ENCODE measurements at regions not wholly inside any gene's neighbourhood (a gene's known extent, or its start where the extent isn't known, plus 50 kb on each side); places are given as distances from the start of the nearest gene placed in this dataset.

GRCh38 chr3:1717524-1717923 is 381.1 kb upstream of the CNTN4 start:
- TF ChIP-seq POLR2A (IDR thresholded peaks at IDR 0.05): no peak
- TF ChIP-seq, protein P1, sequence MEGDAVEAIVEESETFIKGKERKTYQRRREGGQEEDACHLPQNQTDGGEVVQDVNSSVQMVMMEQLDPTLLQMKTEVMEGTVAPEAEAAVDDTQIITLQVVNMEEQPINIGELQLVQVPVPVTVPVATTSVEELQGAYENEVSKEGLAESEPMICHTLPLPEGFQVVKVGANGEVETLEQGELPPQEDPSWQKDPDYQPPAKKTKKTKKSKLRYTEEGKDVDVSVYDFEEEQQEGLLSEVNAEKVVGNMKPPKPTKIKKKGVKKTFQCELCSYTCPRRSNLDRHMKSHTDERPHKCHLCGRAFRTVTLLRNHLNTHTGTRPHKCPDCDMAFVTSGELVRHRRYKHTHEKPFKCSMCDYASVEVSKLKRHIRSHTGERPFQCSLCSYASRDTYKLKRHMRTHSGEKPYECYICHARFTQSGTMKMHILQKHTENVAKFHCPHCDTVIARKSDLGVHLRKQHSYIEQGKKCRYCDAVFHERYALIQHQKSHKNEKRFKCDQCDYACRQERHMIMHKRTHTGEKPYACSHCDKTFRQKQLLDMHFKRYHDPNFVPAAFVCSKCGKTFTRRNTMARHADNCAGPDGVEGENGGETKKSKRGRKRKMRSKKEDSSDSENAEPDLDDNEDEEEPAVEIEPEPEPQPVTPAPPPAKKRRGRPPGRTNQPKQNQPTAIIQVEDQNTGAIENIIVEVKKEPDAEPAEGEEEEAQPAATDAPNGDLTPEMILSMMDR (IDR thresholded peaks at IDR 0.05): no peak

Data from lower leg skin (tissue), 3 donors.